NT2/D1 (cell line): ENCODE measurements at regions not wholly inside any gene's neighbourhood (a gene's known extent, or its start where the extent isn't known, plus 50 kb on each side); places are given as distances from the start of the nearest gene placed in this dataset.

Experiments
- DNase-seq: peaks from one replicate; pipeline ENCODE4 v3.0.0-alpha.2; 2011; ENCODE audit warnings: low read depth, low spot score
- H3K27me3 ChIP-seq: 2 replicates; pipeline ENCODE4 v1.6.0; 2011; ENCODE audit warnings: mild to moderate bottlenecking; ENCODE audit not compliant: insufficient read length, insufficient read depth
- H3K36me3 ChIP-seq: 2 replicates; pipeline ENCODE4 v1.6.1; 2011; ENCODE audit warnings: mild to moderate bottlenecking, low read length, mixed read lengths; ENCODE audit not compliant: insufficient read depth, insufficient read length
- H3K4me1 ChIP-seq: 2 replicates; pipeline ENCODE4 v1.5.1; 2011; ENCODE audit not compliant: insufficient read depth, insufficient read length
- H3K4me3 ChIP-seq: 2 replicates; pipeline ENCODE4 v1.5.1; 2011; ENCODE audit warnings: low read depth; ENCODE audit not compliant: insufficient read length
- H3K9ac ChIP-seq: 2 replicates; pipeline ENCODE4 v1.6.0; 2011; ENCODE audit warnings: low read depth; ENCODE audit not compliant: insufficient read length
- H3K9me3 ChIP-seq: 2 replicates; pipeline ENCODE4 v1.5.1; 2011; ENCODE audit warnings: mild to moderate bottlenecking, low read length; ENCODE audit not compliant: insufficient read depth
- SUZ12 ChIP-seq: IDR thresholded peaks from 2 replicates; pipeline ENCODE4 v1.6.1; 2011; ENCODE audit not compliant: insufficient read length, insufficient read depth; ENCODE audit errors: extremely low read depth
- YY1 ChIP-seq: IDR thresholded peaks from 2 replicates; pipeline ENCODE4 v1.6.1; 2011; ENCODE audit not compliant: insufficient read length, insufficient read depth
- ZNF274 ChIP-seq: IDR thresholded peaks from 2 replicates; pipeline ENCODE4 v1.6.1; 2011; ENCODE audit warnings: mild to moderate bottlenecking, low read depth, low read length

DNA sequence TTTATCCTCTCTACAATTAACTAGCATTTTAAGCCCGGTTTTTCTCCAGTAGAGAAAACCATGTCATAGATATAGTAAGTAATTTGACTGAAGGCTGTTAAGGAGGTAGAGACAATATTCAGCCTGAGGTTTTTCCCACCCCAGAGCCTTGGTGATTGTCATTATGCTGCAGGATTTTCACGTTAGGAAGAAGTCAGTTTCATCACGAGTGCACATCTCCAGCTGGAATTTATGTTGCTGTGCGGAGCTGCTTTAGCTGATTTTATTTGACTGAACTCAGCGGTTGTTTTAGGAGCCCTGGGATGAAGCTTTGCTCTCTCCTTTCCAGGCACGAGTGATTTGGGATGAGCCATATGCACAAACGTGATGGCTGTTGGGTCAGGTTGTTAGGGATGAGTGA is 271.3 kb upstream of the RGMA start:
- no peak for TF ChIP-seq YY1
- TF ChIP-seq SUZ12: no peak
- no peak for TF ChIP-seq ZNF274
- Histone ChIP-seq H3K27me3 (peaks cover 93% of the 10 kb centered on the region), H3K9me3 (no peaks in the 10 kb centered on the region; the same call in 1 of the 2 replicates), H3K36me3 (no peaks in the 10 kb centered on the region), H3K9ac (no peak overlapping the region), H3K4me3 (no peak overlapping the region), H3K4me1 (no peaks in the 10 kb centered on the region)
- no peak for DNase-seq

DNA sequence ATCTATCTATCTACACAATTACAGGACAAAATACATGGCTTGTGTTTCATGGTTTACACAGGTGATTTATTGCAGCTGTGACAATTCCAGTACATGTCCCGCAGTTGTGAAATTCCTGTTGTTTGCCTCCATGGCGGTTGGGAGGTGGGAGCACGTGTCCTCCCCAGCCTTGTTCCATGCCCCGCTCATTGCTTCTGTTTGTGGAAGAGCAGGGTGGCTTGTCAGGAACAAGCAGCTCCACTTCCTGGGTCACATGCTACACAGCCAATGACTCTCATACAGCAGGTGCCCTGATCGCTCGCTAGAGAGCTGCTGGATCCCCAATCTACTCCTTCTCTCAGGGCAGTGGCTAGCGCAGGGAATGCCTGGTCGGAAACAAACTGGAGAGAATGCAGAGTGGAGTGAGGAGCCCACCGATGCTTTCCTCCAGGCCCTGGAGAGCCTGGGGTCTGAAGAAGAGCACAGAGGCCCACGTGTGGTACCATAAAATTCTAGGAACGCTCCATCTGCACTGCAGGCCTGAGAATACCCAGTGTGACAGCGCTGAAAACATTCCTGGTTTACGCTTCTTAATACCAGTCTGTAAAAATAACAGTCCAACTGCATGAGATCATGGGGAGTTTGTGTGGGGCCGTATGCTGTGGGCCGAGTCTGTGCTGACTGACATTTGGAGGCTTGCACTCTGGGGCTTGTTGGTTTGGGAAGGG is 270.6 kb upstream of the RGMA start:
- H3K4me3 ChIP-seq: no peak overlapping the region
- H3K9ac ChIP-seq: no peak overlapping the region
- no peaks in the 10 kb centered on the region for H3K36me3 ChIP-seq
- no peaks in the 10 kb centered on the region for H3K4me1 ChIP-seq
- TF ChIP-seq SUZ12 (no peak), YY1 (no peak), ZNF274 (no peak)
- H3K9me3 ChIP-seq: no peaks in the 10 kb centered on the region; the same call in 1 of the 2 replicates
- no peak for DNase-seq
- peaks cover 92% of the 10 kb centered on the region for H3K27me3 ChIP-seq

DNA sequence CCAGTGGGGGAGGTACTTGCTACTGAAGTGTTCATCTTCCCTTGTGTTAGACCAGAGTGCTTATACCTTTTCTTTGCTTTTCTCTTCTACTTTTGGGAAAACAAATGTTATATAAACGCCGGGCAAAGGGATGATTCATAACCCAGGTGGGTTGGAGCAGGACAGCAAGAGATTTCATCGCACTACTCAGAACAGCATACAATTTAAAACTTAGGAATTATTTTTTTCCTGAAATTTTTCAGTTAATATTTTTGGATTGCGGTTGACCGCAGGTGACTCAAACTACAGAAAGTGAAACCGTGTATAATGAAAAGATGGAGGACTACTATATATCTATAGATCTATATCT is 270.0 kb upstream of the RGMA start:
- H3K4me3 ChIP-seq: no peak overlapping the region
- DNase-seq: no peak
- H3K27me3 ChIP-seq: peaks cover 87% of the 10 kb centered on the region
- no peak overlapping the region for H3K9ac ChIP-seq
- TF ChIP-seq SUZ12 (no peak), ZNF274 (no peak), YY1 (no peak)
- H3K9me3 ChIP-seq: no peaks in the 10 kb centered on the region; the same call in 1 of the 2 replicates
- no peaks in the 10 kb centered on the region for H3K36me3 ChIP-seq
- no peaks in the 10 kb centered on the region for H3K4me1 ChIP-seq

DNA sequence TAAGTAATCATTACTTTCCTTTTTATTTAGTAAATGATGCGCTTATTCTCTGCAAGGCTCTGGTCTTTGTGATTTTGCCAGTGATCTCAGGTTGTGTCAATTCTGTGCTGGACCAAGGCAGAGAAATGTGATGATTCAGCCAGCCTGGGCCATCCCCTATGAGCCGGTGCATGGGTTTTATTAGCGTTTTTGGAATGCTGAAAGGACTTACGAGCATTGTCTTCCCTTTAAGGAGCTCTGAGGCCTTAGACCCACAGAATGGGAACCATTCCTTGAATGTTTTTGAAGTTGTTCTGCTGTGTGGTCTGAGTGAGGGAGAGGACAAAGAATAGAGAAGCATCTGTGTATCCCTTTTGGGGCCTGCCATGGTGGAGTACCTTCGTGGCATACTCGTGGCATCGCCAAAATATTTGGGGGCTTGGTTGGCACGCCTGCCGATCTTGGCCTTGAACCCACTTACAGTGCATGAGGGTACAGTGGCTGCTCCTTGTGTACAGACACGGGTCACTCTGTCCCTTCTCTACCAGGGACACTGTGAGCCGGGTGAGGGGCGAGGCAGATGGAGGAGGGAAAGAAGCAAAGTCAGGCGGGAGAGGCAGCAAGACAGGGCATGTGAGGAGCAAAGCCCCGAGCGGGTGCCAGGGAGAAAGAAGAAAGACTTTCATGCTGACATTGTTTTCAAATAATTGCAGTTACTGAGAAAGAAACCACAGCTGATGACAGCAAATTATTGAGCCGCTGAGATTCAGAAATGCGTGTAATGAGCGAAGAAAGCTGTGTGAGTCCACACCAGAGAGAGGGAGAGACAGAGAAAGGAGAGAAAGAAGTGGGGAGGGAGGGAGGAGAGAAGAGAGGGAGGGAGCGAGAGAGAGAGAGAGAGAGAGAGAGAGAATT is 269.4 kb upstream of the RGMA start:
- Histone ChIP-seq H3K4me3 (no peak overlapping the region), H3K9me3 (no peaks in the 10 kb centered on the region; the same call in 1 of the 2 replicates), H3K4me1 (no peaks in the 10 kb centered on the region), H3K9ac (no peak overlapping the region), H3K36me3 (no peaks in the 10 kb centered on the region), H3K27me3 (peaks cover 82% of the 10 kb centered on the region)
- DNase-seq: no peak
- TF ChIP-seq ZNF274 (no peak), YY1 (no peak), SUZ12 (no peak)

DNA sequence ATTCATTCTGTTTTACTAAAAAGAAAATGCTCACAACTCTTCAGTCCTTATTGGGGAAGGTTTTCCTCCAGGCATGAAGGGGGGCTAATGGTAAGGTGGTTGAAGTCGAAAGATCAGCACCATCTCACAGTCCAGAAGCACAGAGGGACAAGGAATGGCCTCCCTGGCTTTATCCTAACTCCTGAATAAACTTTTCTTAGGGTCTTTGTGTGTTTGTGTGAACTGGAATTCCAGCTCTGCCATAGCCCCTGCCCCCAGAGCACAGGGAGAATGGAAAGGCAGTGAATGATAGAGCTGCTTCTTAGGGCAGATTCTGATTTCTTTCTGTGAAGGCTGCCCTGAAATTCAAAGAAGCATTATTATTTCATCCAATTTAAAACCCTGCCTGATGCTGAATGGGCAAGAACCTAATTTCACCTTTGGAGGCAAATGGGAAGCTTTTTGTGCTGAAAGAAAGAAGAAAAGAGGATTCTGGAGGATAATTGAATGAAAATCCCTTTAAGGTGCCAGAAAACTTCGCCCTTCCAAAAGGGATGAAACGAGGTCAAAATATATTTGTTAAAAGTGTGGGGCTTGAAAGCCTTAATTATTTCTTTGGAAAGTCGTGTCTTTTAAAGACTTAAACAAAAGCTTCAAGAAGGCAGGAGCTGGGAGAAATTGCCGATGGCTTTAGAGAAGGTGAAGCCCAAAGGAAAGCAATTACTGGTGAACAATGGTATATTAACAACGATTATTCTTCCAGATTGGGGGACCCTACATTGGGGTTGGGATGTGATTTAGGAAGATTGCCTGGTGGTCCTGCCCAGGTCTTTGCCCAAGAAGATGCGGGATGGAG is 259.9 kb upstream of the RGMA start:
- no peaks in the 10 kb centered on the region for H3K36me3 ChIP-seq
- peaks cover 22% of the 10 kb centered on the region for H3K9me3 ChIP-seq
- no peak for TF ChIP-seq ZNF274
- H3K4me3 ChIP-seq: no peak overlapping the region
- no peak for DNase-seq
- no peaks in the 10 kb centered on the region for H3K4me1 ChIP-seq
- peaks cover 27% of the 10 kb centered on the region for H3K27me3 ChIP-seq
- no peak overlapping the region for H3K9ac ChIP-seq

DNA sequence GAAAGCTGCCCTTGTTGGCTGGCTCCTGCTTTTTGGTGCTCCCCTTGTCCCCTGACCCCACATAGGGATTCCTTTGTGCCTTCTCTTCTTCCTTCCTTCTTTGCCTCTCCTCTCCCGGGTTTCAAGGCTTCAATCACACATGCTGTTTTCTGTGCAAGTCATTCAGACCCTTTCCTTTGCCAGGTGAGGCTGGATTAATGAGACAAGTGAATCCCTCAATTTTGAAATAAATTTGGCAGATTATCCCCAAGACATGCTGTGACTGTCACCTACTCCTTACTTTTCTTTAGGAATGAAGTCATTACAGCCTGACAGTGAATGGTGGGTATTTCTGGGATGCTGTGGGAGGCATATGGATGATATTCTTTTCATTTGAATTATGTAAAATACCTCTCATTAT is 259.0 kb upstream of the RGMA start:
- TF ChIP-seq ZNF274: no peak
- TF ChIP-seq YY1: no peak
- TF ChIP-seq SUZ12: no peak
- peaks cover 27% of the 10 kb centered on the region for H3K27me3 ChIP-seq
- peaks cover 22% of the 10 kb centered on the region for H3K9me3 ChIP-seq
- H3K36me3 ChIP-seq: no peaks in the 10 kb centered on the region
- H3K4me3 ChIP-seq: no peak overlapping the region
- DNase-seq: no peak
- no peak overlapping the region for H3K9ac ChIP-seq
- H3K4me1 ChIP-seq: no peaks in the 10 kb centered on the region
